ENCODE measurements at regions not wholly inside any gene's neighbourhood (a gene's known extent, or its start where the extent isn't known, plus 50 kb on each side); places are given as distances from the start of the nearest gene placed in this dataset.

DNA sequence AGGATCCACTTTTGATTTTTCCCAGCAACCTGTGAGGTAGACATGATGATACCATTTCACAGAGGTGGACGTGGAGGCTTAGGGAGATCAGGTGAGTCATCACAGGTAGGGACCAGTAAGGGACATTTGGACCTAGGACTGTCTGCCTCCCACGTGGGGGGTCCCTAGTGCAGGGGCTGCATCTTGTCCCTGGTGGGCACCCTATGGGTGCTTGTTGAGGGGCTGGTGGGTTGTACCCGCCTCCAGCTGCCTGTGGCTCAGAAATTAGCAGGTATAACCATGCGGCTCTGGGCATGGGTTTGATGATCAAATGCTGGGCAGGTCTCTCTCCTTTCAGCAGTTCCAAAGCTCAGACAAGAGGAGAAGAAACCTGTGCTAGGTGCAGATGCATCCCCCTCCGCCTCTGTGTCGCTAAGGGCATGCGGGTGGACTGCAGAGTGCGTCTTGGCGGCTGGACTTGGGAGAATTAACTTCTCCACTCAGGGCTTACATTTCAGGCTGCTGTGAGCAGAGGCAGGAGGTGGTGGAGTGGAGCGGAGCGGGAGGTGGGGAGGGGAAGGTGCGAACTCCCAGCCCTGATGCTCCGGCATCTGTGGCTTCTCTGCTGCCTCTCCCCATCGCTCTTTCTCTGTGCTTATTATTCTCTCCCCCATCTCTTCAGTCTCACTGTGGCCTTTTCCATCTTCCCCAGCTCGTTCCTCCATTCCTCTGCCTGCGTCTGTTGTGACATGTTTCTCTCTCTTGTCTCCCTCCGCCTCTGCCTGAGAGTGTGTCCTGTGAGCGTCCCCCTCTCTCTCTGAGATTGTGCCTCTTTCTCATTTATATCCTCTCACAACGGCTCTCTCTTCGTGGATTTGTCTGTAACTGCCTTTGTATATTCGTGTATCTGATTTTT is 146.8 kb downstream of the PTPRU start:
- H3K79me2 ChIP-seq (ENCODE audit: control insufficient read depth, low read length) = no peaks in the 10 kb centered on the region
- H3F3A ChIP-seq (ENCODE audit: control insufficient read depth, insufficient read depth) = no peaks in the 10 kb centered on the region
- peaks cover 3% of the 10 kb centered on the region; the same call in 1 of the 2 replicates for H3K9me3 ChIP-seq (ENCODE audit: control insufficient read depth, insufficient read depth, low read length)
- no peaks in the 10 kb centered on the region for H3K36me3 ChIP-seq (ENCODE audit: control insufficient read depth, low read length)
- no peak overlapping the region for H3K27ac ChIP-seq (ENCODE audit: low read depth, low read length)
- H3K4me1 ChIP-seq (ENCODE audit: control insufficient read depth, low read length) = no peaks in the 10 kb centered on the region
- no peak for TF ChIP-seq EZH2phosphoT487 (IDR thresholded peaks at IDR 0.05; ENCODE audit: borderline replicate concordance, low read length)
- no peak for TF ChIP-seq CTCF (IDR thresholded peaks at IDR 0.05; ENCODE audit: low read depth, low read length, poor library complexity, severe bottlenecking)
- H3K27me3 ChIP-seq (ENCODE audit: control insufficient read depth, low read length) = no peaks in the 10 kb centered on the region
- no peaks in the 10 kb centered on the region for H3K9me2 ChIP-seq (replicated peaks; ENCODE audit: control insufficient read depth, low read length)
- H3K4me2 ChIP-seq (ENCODE audit: low read length) = no peak overlapping the region
- no peak overlapping the region for H3K4me3 ChIP-seq (ENCODE audit: low read length)
- no peaks in the 10 kb centered on the region for H4K20me1 ChIP-seq (ENCODE audit: control insufficient read depth, insufficient read depth, low read depth, low read length)

GRCh38 chr1:29381426-29381825 is 145.1 kb downstream of the PTPRU start:
- no peaks in the 10 kb centered on the region for H3K9me2 ChIP-seq (replicated peaks; ENCODE audit: control insufficient read depth, low read length)
- no peaks in the 10 kb centered on the region for H3K27me3 ChIP-seq (ENCODE audit: control insufficient read depth, low read length)
- H3K36me3 ChIP-seq (ENCODE audit: control insufficient read depth, low read length) = no peaks in the 10 kb centered on the region
- H3K4me1 ChIP-seq (ENCODE audit: control insufficient read depth, low read length) = no peaks in the 10 kb centered on the region
- no peak overlapping the region for H3K4me3 ChIP-seq (ENCODE audit: low read length)
- H3K79me2 ChIP-seq (ENCODE audit: control insufficient read depth, low read length) = no peaks in the 10 kb centered on the region
- no peak overlapping the region for H3K4me2 ChIP-seq (ENCODE audit: low read length)
- H4K20me1 ChIP-seq (ENCODE audit: control insufficient read depth, insufficient read depth, low read depth, low read length) = no peaks in the 10 kb centered on the region
- TF ChIP-seq EZH2phosphoT487 (IDR thresholded peaks at IDR 0.05; ENCODE audit: borderline replicate concordance, low read length) = no peak
- no peak for TF ChIP-seq CTCF (IDR thresholded peaks at IDR 0.05; ENCODE audit: low read depth, low read length, poor library complexity, severe bottlenecking)
- peaks cover 3% of the 10 kb centered on the region; the same call in 1 of the 2 replicates for H3K9me3 ChIP-seq (ENCODE audit: control insufficient read depth, insufficient read depth, low read length)
- no peak overlapping the region for H3K27ac ChIP-seq (ENCODE audit: low read depth, low read length)
- H3F3A ChIP-seq (ENCODE audit: control insufficient read depth, insufficient read depth) = no peaks in the 10 kb centered on the region

DNA sequence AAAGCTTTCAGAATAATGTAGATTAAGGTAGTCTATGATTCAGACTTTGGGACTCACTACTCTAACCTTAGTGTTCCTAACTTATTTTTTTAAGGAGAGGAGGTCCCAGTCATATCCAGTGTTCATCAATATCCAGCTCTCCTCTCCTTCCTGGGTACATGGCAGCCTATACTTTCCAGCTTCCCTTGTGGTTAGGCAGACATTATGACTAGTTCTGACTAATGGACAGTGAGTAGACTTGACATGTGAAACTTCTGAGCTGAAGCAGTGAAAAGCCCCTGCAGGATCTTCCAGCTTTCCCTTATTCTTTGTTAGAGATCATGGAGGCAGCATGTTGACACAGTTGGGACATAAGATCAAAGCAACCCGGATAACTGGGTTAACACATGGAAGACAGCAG is 144.2 kb downstream of the PTPRU start:
- peaks cover under 1% of the 10 kb centered on the region for H3K27me3 ChIP-seq (ENCODE audit: control insufficient read depth, low read length)
- no peaks in the 10 kb centered on the region for H3F3A ChIP-seq (ENCODE audit: control insufficient read depth, insufficient read depth)
- H3K4me2 ChIP-seq (ENCODE audit: low read length) = no peak overlapping the region
- H3K4me1 ChIP-seq (ENCODE audit: control insufficient read depth, low read length) = no peaks in the 10 kb centered on the region
- no peaks in the 10 kb centered on the region for H3K79me2 ChIP-seq (ENCODE audit: control insufficient read depth, low read length)
- H3K9me3 ChIP-seq (ENCODE audit: control insufficient read depth, insufficient read depth, low read length) = peaks cover 3% of the 10 kb centered on the region; the same call in 1 of the 2 replicates
- H4K20me1 ChIP-seq (ENCODE audit: control insufficient read depth, insufficient read depth, low read depth, low read length) = no peaks in the 10 kb centered on the region
- no peak overlapping the region for H3K27ac ChIP-seq (ENCODE audit: low read depth, low read length)
- no peak for TF ChIP-seq CTCF (IDR thresholded peaks at IDR 0.05; ENCODE audit: low read depth, low read length, poor library complexity, severe bottlenecking)
- no peak for TF ChIP-seq EZH2phosphoT487 (IDR thresholded peaks at IDR 0.05; ENCODE audit: borderline replicate concordance, low read length)
- no peaks in the 10 kb centered on the region for H3K9me2 ChIP-seq (replicated peaks; ENCODE audit: control insufficient read depth, low read length)
- no peaks in the 10 kb centered on the region for H3K36me3 ChIP-seq (ENCODE audit: control insufficient read depth, low read length)
- no peak overlapping the region for H3K4me3 ChIP-seq (ENCODE audit: low read length)
